GM23338 (cell line): ENCODE measurements at regions not wholly inside any gene's neighbourhood (a gene's known extent, or its start where the extent isn't known, plus 50 kb on each side); places are given as distances from the start of the nearest gene placed in this dataset.

Experiments used
- ATAC-seq: fragments of 200-7000 bp; cut with Tn5 transposase; 3 replicates; pipeline ENCODE4 v1.9.1; 2020
- DNase-seq: peaks from one replicate; pipeline ENCODE4 v3.0.0-alpha.2; 2015; ENCODE audit warnings: low spot score
- H2AFZ ChIP-seq: fragments of 200-600 bp; sonication (generic); 2 replicates; pipeline ENCODE4 v1.8.0; 2016; ENCODE audit warnings: antibody characterized with exemption, mild to moderate bottlenecking, moderate library complexity
- H3F3A ChIP-seq: fragments of 200-600 bp; sonication (generic); replicated peaks from 2 replicates; pipeline ENCODE4 v1.8.0; 2017; ENCODE audit warnings: antibody characterized with exemption, mixed run types, low read depth
- H3K27ac ChIP-seq: fragments of 200-600 bp; sonication (generic); 2 replicates; pipeline ENCODE4 v1.6.1; 2016; ENCODE audit warnings: low read depth
- H3K27me3 ChIP-seq: fragments of 200-600 bp; sonication (generic); 2 replicates; pipeline ENCODE4 v1.8.0; 2016; ENCODE audit warnings: mild to moderate bottlenecking, mixed run types, moderate library complexity; ENCODE audit not compliant: insufficient read depth
- H3K36me3 ChIP-seq: fragments of 200-600 bp; sonication (generic); 2 replicates; pipeline ENCODE4 v1.8.0; 2016; ENCODE audit warnings: mild to moderate bottlenecking; ENCODE audit not compliant: insufficient read depth
- H3K4me1 ChIP-seq: fragments of 200-600 bp; sonication (generic); 2 replicates; pipeline ENCODE4 v1.8.0; 2016; ENCODE audit warnings: mild to moderate bottlenecking, moderate library complexity; ENCODE audit not compliant: insufficient read depth
- H3K4me2 ChIP-seq: fragments of 200-600 bp; sonication (generic); 2 replicates; pipeline ENCODE4 v1.7.1; 2017; ENCODE audit warnings: mixed run types
- H3K4me3 ChIP-seq: fragments of 200-600 bp; sonication (generic); 2 replicates; pipeline ENCODE4 v1.6.1; 2016; ENCODE audit warnings: mixed run types
- H3K79me2 ChIP-seq: fragments of 200-600 bp; sonication (generic); replicated peaks from 2 replicates; pipeline ENCODE4 v1.8.0; 2017; ENCODE audit warnings: mild to moderate bottlenecking; ENCODE audit not compliant: insufficient read depth
- H3K9me2 ChIP-seq: fragments of 200-600 bp; sonication (generic); 2 replicates; pipeline ENCODE4 v1.8.0; 2017; ENCODE audit not compliant: insufficient read depth
- H4K20me1 ChIP-seq: fragments of 200-600 bp; sonication (generic); replicated peaks from 2 replicates; pipeline ENCODE4 v1.8.0; 2017; ENCODE audit warnings: mild to moderate bottlenecking; ENCODE audit not compliant: insufficient read depth
- H3K27ac Mint-ChIP-seq: 2 replicates; pipeline ENCODE4 v1.8.0; 2020; ENCODE audit warnings: inconsistent platforms, mild to moderate bottlenecking, moderate library complexity, mixed read lengths
- H3K27me3 Mint-ChIP-seq: 3 replicates; pipeline ENCODE4 v1.8.0; 2022; ENCODE audit warnings: low read depth, mild to moderate bottlenecking, moderate library complexity, mixed read lengths, inconsistent platforms; ENCODE audit not compliant: insufficient read depth, poor library complexity
- H3K36me3 Mint-ChIP-seq: 3 replicates; pipeline ENCODE4 v1.8.0; 2021; ENCODE audit warnings: low read depth, mild to moderate bottlenecking, inconsistent platforms, moderate library complexity, mixed read lengths
- H3K4me1 Mint-ChIP-seq: 3 replicates; pipeline ENCODE4 v1.8.0; 2020; ENCODE audit warnings: mild to moderate bottlenecking, inconsistent platforms, mixed read lengths
- H3K4me3 Mint-ChIP-seq: 3 replicates; pipeline ENCODE4 v1.8.0; 2021; ENCODE audit warnings: moderate library complexity, mild to moderate bottlenecking, inconsistent platforms, mixed read lengths
- H3K9me3 Mint-ChIP-seq: 3 replicates; pipeline ENCODE4 v1.8.0; 2020; ENCODE audit warnings: moderate library complexity, mild to moderate bottlenecking, inconsistent platforms, mixed read lengths
- CREB1 ChIP-seq: fragments of 250-450 bp; sonication (Bioruptor Pico); IDR thresholded peaks from 2 replicates; pipeline ENCODE4 v1.5.0; 2020; ENCODE audit warnings: low read depth, mild to moderate bottlenecking, moderate library complexity
- EZH2 ChIP-seq: fragments of 200-600 bp; sonication (generic); IDR thresholded peaks from one replicate; pipeline ENCODE4 v1.8.0; 2017; ENCODE audit warnings: antibody characterized with exemption, mild to moderate bottlenecking, low read depth; ENCODE audit not compliant: unreplicated experiment
- EZH2phosphoT487 ChIP-seq: fragments of 200-600 bp; sonication (generic); IDR thresholded peaks from one replicate; pipeline ENCODE4 v1.8.1; 2018; ENCODE audit warnings: antibody characterized with exemption; ENCODE audit not compliant: unreplicated experiment
- JUNB ChIP-seq: IDR thresholded peaks from one replicate; pipeline ENCODE4 v1.6.1; 2016; ENCODE audit warnings: antibody characterized with exemption; ENCODE audit not compliant: unreplicated experiment
- NANOG ChIP-seq: IDR thresholded peaks from 2 replicates; pipeline ENCODE4 v1.6.1; 2016; ENCODE audit warnings: antibody characterized with exemption, borderline replicate concordance
- POLR2AphosphoS5 ChIP-seq: IDR thresholded peaks from 2 replicates; pipeline ENCODE4 v1.6.1; 2016; ENCODE audit warnings: antibody characterized with exemption, low read depth
- STAT1 ChIP-seq: IDR thresholded peaks from one replicate; pipeline ENCODE4 v1.6.1; 2016; ENCODE audit warnings: antibody characterized with exemption; ENCODE audit not compliant: unreplicated experiment
- ZNF331 ChIP-seq: fragments of 250-450 bp; sonication (Bioruptor Pico); IDR thresholded peaks from 2 replicates; pipeline ENCODE4 v1.5.0; 2020; ENCODE audit warnings: low read depth, mild to moderate bottlenecking, moderate library complexity
- TF ChIP-seq, protein P1 (sequence below): IDR thresholded peaks from one replicate; pipeline ENCODE4 v1.6.1; 2018; ENCODE audit warnings: antibody characterized with exemption; ENCODE audit not compliant: unreplicated experiment
- TF ChIP-seq, protein P2 (sequence below): fragments of 250-450 bp; sonication (Bioruptor Pico); IDR thresholded peaks from 2 replicates; pipeline ENCODE4 v1.5.0; 2020; ENCODE audit warnings: mild to moderate bottlenecking, moderate library complexity
- TF ChIP-seq, protein P3 (sequence below), 2 experiments: fragments of 200-600 bp in 1 of 2; sonication (generic) in 1 of 2; conservative IDR thresholded peaks; 2 replicates each; pipeline versions ENCODE4 v1.5.1 to v1.6.1; 2016 to 2017; ENCODE audit warnings: antibody characterized with exemption in 2 of 2, low read depth in 2 of 2, mild to moderate bottlenecking in 2 of 2, moderate library complexity in 1 of 2
- TF ChIP-seq, protein P4 (sequence below): IDR thresholded peaks from 2 replicates; pipeline ENCODE4 v1.6.1; 2016; ENCODE audit warnings: antibody characterized with exemption

DNA sequence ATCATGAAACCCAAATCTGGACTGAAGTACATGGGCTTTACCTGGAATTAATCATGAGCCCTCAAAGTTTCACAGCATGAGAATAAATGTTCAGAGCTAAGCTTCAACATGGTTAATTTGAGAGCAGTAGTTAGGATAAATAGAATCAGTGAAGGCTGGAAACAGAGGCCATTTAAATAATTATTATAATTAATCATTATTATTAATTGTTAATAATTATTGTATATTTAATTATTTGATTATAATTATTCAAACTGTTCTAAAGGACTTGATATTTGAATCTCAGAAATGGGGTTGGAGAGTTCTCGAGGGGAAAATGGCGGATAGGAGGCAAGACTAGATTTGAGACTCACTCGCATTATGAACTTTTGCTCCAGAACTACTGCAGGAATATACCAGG is 119.6 kb upstream of the ITGA1 start:
- no peak overlapping the region for H3K27ac Mint-ChIP-seq
- Histone ChIP-seq H3K27ac (no peak overlapping the region), H3F3A (no peaks in the 10 kb centered on the region), H3K79me2 (no peaks in the 10 kb centered on the region), H2AFZ (no peak overlapping the region), H3K4me1 (no peaks in the 10 kb centered on the region), H4K20me1 (no peaks in the 10 kb centered on the region), H3K4me2 (no peak overlapping the region), H3K27me3 (no peaks in the 10 kb centered on the region), H3K9me2 (no peaks in the 10 kb centered on the region), H3K36me3 (no peaks in the 10 kb centered on the region), H3K4me3 (no peak overlapping the region)
- H3K4me3 Mint-ChIP-seq = no peak overlapping the region
- H3K9me3 Mint-ChIP-seq = no peaks in the 10 kb centered on the region
- TF ChIP-seq POLR2AphosphoS5 (no peak), NANOG (no peak), JUNB (no peak), CREB1 (CRISPR knock-in tag) (no peak), ZNF331 (CRISPR knock-in tag) (no peak), EZH2 (no peak), STAT1 (no peak), EZH2phosphoT487 (no peak)
- TF ChIP-seq, protein P1, sequence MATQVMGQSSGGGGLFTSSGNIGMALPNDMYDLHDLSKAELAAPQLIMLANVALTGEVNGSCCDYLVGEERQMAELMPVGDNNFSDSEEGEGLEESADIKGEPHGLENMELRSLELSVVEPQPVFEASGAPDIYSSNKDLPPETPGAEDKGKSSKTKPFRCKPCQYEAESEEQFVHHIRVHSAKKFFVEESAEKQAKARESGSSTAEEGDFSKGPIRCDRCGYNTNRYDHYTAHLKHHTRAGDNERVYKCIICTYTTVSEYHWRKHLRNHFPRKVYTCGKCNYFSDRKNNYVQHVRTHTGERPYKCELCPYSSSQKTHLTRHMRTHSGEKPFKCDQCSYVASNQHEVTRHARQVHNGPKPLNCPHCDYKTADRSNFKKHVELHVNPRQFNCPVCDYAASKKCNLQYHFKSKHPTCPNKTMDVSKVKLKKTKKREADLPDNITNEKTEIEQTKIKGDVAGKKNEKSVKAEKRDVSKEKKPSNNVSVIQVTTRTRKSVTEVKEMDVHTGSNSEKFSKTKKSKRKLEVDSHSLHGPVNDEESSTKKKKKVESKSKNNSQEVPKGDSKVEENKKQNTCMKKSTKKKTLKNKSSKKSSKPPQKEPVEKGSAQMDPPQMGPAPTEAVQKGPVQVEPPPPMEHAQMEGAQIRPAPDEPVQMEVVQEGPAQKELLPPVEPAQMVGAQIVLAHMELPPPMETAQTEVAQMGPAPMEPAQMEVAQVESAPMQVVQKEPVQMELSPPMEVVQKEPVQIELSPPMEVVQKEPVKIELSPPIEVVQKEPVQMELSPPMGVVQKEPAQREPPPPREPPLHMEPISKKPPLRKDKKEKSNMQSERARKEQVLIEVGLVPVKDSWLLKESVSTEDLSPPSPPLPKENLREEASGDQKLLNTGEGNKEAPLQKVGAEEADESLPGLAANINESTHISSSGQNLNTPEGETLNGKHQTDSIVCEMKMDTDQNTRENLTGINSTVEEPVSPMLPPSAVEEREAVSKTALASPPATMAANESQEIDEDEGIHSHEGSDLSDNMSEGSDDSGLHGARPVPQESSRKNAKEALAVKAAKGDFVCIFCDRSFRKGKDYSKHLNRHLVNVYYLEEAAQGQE = no peak
- TF ChIP-seq, protein P2, sequence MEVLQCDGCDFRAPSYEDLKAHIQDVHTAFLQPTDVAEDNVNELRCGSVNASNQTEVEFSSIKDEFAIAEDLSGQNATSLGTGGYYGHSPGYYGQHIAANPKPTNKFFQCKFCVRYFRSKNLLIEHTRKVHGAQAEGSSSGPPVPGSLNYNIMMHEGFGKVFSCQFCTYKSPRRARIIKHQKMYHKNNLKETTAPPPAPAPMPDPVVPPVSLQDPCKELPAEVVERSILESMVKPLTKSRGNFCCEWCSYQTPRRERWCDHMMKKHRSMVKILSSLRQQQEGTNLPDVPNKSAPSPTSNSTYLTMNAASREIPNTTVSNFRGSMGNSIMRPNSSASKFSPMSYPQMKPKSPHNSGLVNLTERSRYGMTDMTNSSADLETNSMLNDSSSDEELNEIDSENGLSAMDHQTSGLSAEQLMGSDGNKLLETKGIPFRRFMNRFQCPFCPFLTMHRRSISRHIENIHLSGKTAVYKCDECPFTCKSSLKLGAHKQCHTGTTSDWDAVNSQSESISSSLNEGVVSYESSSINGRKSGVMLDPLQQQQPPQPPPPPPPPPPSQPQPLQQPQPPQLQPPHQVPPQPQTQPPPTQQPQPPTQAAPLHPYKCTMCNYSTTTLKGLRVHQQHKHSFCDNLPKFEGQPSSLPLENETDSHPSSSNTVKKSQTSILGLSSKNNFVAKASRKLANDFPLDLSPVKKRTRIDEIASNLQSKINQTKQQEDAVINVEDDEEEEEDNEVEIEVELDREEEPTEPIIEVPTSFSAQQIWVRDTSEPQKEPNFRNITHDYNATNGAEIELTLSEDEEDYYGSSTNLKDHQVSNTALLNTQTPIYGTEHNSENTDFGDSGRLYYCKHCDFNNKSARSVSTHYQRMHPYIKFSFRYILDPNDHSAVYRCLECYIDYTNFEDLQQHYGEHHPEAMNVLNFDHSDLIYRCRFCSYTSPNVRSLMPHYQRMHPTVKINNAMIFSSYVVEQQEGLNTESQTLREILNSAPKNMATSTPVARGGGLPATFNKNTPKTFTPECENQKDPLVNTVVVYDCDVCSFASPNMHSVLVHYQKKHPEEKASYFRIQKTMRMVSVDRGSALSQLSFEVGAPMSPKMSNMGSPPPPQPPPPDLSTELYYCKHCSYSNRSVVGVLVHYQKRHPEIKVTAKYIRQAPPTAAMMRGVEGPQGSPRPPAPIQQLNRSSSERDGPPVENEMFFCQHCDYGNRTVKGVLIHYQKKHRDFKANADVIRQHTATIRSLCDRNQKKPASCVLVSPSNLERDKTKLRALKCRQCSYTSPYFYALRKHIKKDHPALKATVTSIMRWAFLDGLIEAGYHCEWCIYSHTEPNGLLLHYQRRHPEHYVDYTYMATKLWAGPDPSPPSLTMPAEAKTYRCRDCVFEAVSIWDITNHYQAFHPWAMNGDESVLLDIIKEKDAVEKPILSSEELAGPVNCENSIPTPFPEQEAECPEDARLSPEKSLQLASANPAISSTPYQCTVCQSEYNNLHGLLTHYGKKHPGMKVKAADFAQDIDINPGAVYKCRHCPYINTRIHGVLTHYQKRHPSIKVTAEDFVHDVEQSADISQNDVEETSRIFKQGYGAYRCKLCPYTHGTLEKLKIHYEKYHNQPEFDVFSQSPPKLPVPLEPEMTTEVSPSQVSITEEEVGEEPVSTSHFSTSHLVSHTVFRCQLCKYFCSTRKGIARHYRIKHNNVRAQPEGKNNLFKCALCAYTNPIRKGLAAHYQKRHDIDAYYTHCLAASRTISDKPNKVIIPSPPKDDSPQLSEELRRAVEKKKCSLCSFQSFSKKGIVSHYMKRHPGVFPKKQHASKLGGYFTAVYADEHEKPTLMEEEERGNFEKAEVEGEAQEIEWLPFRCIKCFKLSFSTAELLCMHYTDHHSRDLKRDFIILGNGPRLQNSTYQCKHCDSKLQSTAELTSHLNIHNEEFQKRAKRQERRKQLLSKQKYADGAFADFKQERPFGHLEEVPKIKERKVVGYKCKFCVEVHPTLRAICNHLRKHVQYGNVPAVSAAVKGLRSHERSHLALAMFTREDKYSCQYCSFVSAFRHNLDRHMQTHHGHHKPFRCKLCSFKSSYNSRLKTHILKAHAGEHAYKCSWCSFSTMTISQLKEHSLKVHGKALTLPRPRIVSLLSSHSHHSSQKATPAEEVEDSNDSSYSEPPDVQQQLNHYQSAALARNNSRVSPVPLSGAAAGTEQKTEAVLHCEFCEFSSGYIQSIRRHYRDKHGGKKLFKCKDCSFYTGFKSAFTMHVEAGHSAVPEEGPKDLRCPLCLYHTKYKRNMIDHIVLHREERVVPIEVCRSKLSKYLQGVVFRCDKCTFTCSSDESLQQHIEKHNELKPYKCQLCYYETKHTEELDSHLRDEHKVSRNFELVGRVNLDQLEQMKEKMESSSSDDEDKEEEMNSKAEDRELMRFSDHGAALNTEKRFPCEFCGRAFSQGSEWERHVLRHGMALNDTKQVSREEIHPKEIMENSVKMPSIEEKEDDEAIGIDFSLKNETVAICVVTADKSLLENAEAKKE (CRISPR knock-in tag) = no peak
- TF ChIP-seq, protein P3, sequence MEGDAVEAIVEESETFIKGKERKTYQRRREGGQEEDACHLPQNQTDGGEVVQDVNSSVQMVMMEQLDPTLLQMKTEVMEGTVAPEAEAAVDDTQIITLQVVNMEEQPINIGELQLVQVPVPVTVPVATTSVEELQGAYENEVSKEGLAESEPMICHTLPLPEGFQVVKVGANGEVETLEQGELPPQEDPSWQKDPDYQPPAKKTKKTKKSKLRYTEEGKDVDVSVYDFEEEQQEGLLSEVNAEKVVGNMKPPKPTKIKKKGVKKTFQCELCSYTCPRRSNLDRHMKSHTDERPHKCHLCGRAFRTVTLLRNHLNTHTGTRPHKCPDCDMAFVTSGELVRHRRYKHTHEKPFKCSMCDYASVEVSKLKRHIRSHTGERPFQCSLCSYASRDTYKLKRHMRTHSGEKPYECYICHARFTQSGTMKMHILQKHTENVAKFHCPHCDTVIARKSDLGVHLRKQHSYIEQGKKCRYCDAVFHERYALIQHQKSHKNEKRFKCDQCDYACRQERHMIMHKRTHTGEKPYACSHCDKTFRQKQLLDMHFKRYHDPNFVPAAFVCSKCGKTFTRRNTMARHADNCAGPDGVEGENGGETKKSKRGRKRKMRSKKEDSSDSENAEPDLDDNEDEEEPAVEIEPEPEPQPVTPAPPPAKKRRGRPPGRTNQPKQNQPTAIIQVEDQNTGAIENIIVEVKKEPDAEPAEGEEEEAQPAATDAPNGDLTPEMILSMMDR (conservative IDR thresholded peaks at IDR 0.05; ENCODE audit: low read depth in 2 of 2) = no peak
- TF ChIP-seq, protein P4, sequence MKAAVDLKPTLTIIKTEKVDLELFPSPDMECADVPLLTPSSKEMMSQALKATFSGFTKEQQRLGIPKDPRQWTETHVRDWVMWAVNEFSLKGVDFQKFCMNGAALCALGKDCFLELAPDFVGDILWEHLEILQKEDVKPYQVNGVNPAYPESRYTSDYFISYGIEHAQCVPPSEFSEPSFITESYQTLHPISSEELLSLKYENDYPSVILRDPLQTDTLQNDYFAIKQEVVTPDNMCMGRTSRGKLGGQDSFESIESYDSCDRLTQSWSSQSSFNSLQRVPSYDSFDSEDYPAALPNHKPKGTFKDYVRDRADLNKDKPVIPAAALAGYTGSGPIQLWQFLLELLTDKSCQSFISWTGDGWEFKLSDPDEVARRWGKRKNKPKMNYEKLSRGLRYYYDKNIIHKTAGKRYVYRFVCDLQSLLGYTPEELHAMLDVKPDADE = no peak
- ATAC-seq = no peak
- no peaks in the 10 kb centered on the region for H3K36me3 Mint-ChIP-seq
- no peaks in the 10 kb centered on the region for H3K27me3 Mint-ChIP-seq
- DNase-seq = no peak
- H3K4me1 Mint-ChIP-seq = no peaks in the 10 kb centered on the region
